Uterus (tissue), 3 donors: ENCODE measurements at regions not wholly inside any gene's neighbourhood (a gene's known extent, or its start where the extent isn't known, plus 50 kb on each side); places are given as distances from the start of the nearest gene placed in this dataset.

Experiments used
- DNase-seq, 2 donors: peaks; one replicate each; pipeline ENCODE4 v3.0.0-alpha.2; 2019 to 2020
- H3K27ac ChIP-seq, 2 donors: fragments of 200-600 bp; sonication (generic); 1 replicate in 1 of 2; 2 replicates in 1 of 2; pipeline ENCODE4 v1.5.1; 2016 to 2018
- H3K27me3 ChIP-seq, 2 donors: fragments of 200-600 bp; sonication (generic); one replicate each; pipeline ENCODE4 v1.5.1; 2018 to 2019; ENCODE audit warnings: control low read depth in 1 of 2
- H3K36me3 ChIP-seq, 2 donors: fragments of 200-600 bp; sonication (generic); one replicate each; pipeline ENCODE4 v1.5.1; 2019; ENCODE audit warnings: control low read depth in 1 of 2
- H3K4me1 ChIP-seq, 2 donors: fragments of 200-600 bp; sonication (generic); one replicate each; pipeline ENCODE4 v1.5.1; 2018 to 2019; ENCODE audit warnings: control low read depth in 1 of 2
- H3K4me3 ChIP-seq, 2 donors: fragments of 200-600 bp; sonication (generic); 1 replicate in 1 of 2; 2 replicates in 1 of 2; pipeline ENCODE4 v1.5.1; 2018 to 2019; ENCODE audit warnings: mild to moderate bottlenecking in 1 of 2
- H3K9me3 ChIP-seq, 2 donors: fragments of 200-600 bp; sonication (generic); one replicate each; pipeline ENCODE4 v1.5.1; 2019; ENCODE audit warnings: control low read depth in 1 of 2
- CTCF ChIP-seq, 4 experiments: fragments of 200-600 bp in 2 of 4; fragments of 450-650 bp in 2 of 4; sonication (generic) in 2 of 4; IDR thresholded peaks; one replicate each; pipeline ENCODE4 v1.5.1; 2016 to 2019; ENCODE audit warnings: antibody characterized with exemption in 4 of 4, mild to moderate bottlenecking in 2 of 4, moderate library complexity in 1 of 4
- POLR2A ChIP-seq, 2 donors: fragments of 450-650 bp; IDR thresholded peaks; one replicate each; pipeline ENCODE4 v1.6.1; 2016; ENCODE audit warnings: antibody characterized with exemption in 2 of 2, mild to moderate bottlenecking in 1 of 2, moderate library complexity in 1 of 2
- intact Hi-C: fragments of 100-400 bp; cut with DNase I; formaldehyde crosslinking; loops from one replicate; pipeline ENCODE4 v1.15.1; 2023; ENCODE audit warnings: low total_unique reads
- donor health status: DM: yes; HTN: yes; CAD: no.

DNA sequence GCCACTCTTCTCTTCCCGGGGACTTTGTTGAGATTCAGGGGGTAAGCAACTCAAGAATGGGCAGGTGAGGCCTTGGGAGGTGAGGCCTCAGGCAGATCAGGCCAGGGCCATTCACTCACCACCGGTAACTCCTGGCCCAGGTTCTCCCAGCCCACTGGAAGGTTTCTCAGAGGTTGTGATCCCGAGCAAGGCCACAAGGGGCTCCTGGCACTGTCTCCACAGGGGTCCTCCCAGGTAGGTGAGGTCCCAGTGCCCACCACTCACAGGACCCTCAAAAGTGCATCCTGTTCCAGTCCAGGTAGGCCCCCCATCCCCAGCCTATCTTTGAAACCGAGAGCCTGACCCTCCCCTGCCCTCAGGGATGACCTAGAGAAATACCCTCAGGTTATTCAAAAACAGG lies 236.1 kb downstream of the BUB3 start:
- no peaks in the 10 kb centered on the region for H3K36me3 ChIP-seq
- no peaks in the 10 kb centered on the region for H3K4me1 ChIP-seq
- intact Hi-C loops = no loop called here
- no peaks in the 10 kb centered on the region for H3K27me3 ChIP-seq
- H3K4me3 ChIP-seq = no peak overlapping the region
- no peak overlapping the region for H3K27ac ChIP-seq
- no peak for DNase-seq
- no peaks in the 10 kb centered on the region for H3K9me3 ChIP-seq
- no peak for TF ChIP-seq CTCF (IDR thresholded peaks at IDR 0.05)
- no peak for TF ChIP-seq POLR2A (IDR thresholded peaks at IDR 0.05)

DNA sequence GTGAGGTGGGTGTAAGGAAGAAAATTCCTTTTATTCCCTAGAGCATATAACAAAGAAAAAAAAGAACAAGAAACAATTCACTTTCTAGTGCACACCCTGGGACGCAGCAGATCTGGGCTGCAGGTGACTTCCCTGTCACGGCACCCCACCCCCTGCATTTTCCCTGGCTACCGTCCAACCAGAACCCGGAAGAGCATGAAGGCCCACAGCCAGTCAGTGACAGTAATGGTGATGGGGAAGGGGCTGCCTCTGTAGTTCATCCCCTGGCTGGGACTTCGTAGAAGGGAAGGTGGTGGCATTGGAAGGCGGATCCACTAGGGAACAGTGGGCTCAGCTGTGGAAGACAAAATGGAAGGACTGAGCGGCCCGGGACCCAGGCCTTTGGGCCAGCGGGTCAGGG lies 236.7 kb downstream of the BUB3 start:
- Histone ChIP-seq H3K4me3 (no peak overlapping the region), H3K27me3 (no peaks in the 10 kb centered on the region), H3K36me3 (no peaks in the 10 kb centered on the region), H3K27ac (no peak overlapping the region), H3K4me1 (no peaks in the 10 kb centered on the region), H3K9me3 (no peaks in the 10 kb centered on the region)
- TF ChIP-seq CTCF (IDR thresholded peaks at IDR 0.05) = no peak
- TF ChIP-seq POLR2A (IDR thresholded peaks at IDR 0.05) = no peak
- intact Hi-C loops = no loop called here
- no peak for DNase-seq

- no peak for DNase-seq
- Histone ChIP-seq H3K4me1 (no peaks in the 10 kb centered on the region), H3K27ac (no peak overlapping the region), H3K27me3 (no peaks in the 10 kb centered on the region), H3K9me3 (no peaks in the 10 kb centered on the region), H3K36me3 (no peaks in the 10 kb centered on the region), H3K4me3 (no peak overlapping the region)
- TF ChIP-seq CTCF (IDR thresholded peaks at IDR 0.05) = no peak
- TF ChIP-seq POLR2A (IDR thresholded peaks at IDR 0.05) = no peak
- intact Hi-C loops = no loop called here
Measured at GRCh38 chr10:123391275-123392028, 237.2 kb downstream of the BUB3 start.

DNA sequence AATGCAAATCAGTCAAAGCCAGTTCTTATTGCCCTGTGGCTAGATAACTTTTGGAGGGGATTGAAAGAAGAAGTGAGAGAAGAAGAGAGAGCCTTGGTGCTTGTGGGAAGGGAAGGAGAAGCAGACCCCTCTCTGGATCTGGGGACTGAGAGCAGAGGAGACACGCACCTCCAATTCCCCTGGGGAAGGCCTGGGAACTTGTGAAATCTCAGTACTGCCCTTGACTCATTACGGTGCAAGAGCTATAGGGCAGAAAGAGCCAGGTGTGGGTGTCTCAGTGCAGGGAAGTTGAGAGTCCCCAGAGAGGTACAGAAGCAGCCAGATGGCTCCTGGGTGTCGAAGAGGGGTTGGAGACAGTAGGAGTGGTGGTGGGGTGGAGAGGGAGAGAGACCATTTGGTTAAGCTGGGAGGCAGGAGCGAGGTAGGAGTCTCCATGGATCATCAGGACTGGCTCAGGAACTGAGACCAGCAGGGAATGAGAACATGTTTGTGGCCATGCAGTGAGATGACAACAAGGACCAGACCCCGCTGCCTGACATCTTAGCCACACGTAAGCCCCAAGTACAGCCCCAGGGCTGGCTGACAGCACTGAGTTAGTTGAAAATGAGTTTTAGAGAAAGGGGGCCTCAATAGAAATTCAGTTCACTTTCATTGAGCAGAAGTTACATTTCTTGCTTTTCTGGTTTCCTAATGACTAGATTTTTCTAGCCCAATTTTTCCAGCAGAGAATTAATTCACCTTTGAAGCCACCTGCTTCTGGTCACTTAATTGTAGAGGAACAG lies 238.2 kb downstream of the BUB3 start:
- TF ChIP-seq POLR2A (IDR thresholded peaks at IDR 0.05) (no peak), CTCF (IDR thresholded peaks at IDR 0.05) (no peak)
- Histone ChIP-seq H3K27ac (no peak overlapping the region), H3K4me3 (no peak overlapping the region), H3K4me1 (no peaks in the 10 kb centered on the region), H3K9me3 (no peaks in the 10 kb centered on the region), H3K36me3 (no peaks in the 10 kb centered on the region), H3K27me3 (no peaks in the 10 kb centered on the region)
- DNase-seq = no peak
- intact Hi-C loops = no loop called here

DNA sequence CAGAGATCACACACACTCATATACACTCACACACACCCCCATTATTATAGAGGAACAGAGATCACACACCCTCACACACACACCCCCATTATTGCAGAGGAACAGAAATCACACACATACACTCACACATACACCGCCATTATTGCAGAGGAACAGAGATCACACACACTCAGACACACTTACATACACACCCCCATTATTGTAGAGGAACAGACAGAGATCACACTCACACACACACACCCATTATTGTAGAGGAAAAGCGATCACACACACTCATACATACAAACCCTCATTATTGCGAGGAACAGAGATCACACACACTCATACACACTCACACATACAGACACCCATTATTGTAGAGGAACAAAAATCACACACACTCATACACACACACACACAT lies 239.0 kb downstream of the BUB3 start:
- intact Hi-C loops = no loop called here
- Histone ChIP-seq H3K9me3 (no peaks in the 10 kb centered on the region), H3K4me3 (no peak overlapping the region), H3K4me1 (no peaks in the 10 kb centered on the region), H3K27ac (no peak overlapping the region), H3K36me3 (no peaks in the 10 kb centered on the region), H3K27me3 (no peaks in the 10 kb centered on the region)
- DNase-seq = no peak
- TF ChIP-seq POLR2A (IDR thresholded peaks at IDR 0.05) (no peak), CTCF (IDR thresholded peaks at IDR 0.05) (no peak)
